ENCODE measurements at regions not wholly inside any gene's neighbourhood (a gene's known extent, or its start where the extent isn't known, plus 50 kb on each side); places are given as distances from the start of the nearest gene placed in this dataset.

- no peak for DNase-seq (ENCODE audit: low read depth)
Observed at GRCh38 chr3:164236851-164237250, 841.4 kb downstream of the SI start.

- no peak for DNase-seq (ENCODE audit: low read depth)
Observed at GRCh38 chr3:164235289-164236028, 842.8 kb downstream of the SI start.

GRCh38 chr3:164233951-164234350 is 844.3 kb downstream of the SI start:
- DNase-seq (ENCODE audit: low read depth) = no peak

GRCh38 chr3:164231718-164232117 is 846.6 kb downstream of the SI start:
- no peak for DNase-seq (ENCODE audit: low read depth)

GRCh38 chr3:164230385-164231094 is 847.8 kb downstream of the SI start:
- no peak for DNase-seq (ENCODE audit: low read depth)

GRCh38 chr3:164224126-164224525 is 854.2 kb downstream of the SI start:
- no peak for DNase-seq (ENCODE audit: low read depth)

GRCh38 chr3:164222197-164222596 is 856.1 kb downstream of the SI start:
- DNase-seq (ENCODE audit: low read depth) = no peak

GRCh38 chr3:164221297-164221696 is 857.0 kb downstream of the SI start:
- DNase-seq (ENCODE audit: low read depth) = no peak

- DNase-seq (ENCODE audit: low read depth) = no peak
Observed at GRCh38 chr3:164209363-164209762, 868.9 kb downstream of the SI start.

- DNase-seq (ENCODE audit: low read depth) = no peak
Observed at GRCh38 chr3:164208821-164209220, 869.5 kb downstream of the SI start.

- DNase-seq (ENCODE audit: low read depth) = no peak
Observed at GRCh38 chr3:164208048-164208447, 870.2 kb downstream of the SI start.

GRCh38 chr3:164200053-164200823 is 878.1 kb downstream of the SI start:
- DNase-seq (ENCODE audit: low read depth) = no peak

GRCh38 chr3:164196477-164196876 is 881.8 kb downstream of the SI start:
- DNase-seq (ENCODE audit: low read depth) = no peak

GRCh38 chr3:164194842-164195241 is 883.5 kb downstream of the SI start:
- DNase-seq (ENCODE audit: low read depth) = no peak

GRCh38 chr3:164192974-164193373 is 885.3 kb downstream of the SI start:
- DNase-seq (ENCODE audit: low read depth) = no peak

GRCh38 chr3:164190566-164190965 is 887.7 kb downstream of the SI start:
- DNase-seq (ENCODE audit: low read depth) = no peak

GRCh38 chr3:164186095-164186494 is 892.2 kb downstream of the SI start:
- no peak for DNase-seq (ENCODE audit: low read depth)

GRCh38 chr3:164179110-164179774 is 899.1 kb downstream of the SI start:
- DNase-seq (ENCODE audit: low read depth) = no peak

- no peak for DNase-seq (ENCODE audit: low read depth)
Observed at GRCh38 chr3:164174059-164174458, 904.2 kb downstream of the SI start.

- no peak for DNase-seq (ENCODE audit: low read depth)
Observed at GRCh38 chr3:164155400-164155799, 922.9 kb downstream of the SI start.

GRCh38 chr3:164144824-164145223 is 933.5 kb downstream of the SI start:
- DNase-seq (ENCODE audit: low read depth) = no peak

- DNase-seq (ENCODE audit: low read depth) = no peak
Observed at GRCh38 chr3:164132878-164133277, 945.4 kb downstream of the SI start.

All from Daoy (cell line).